AG04450 (cell line): ENCODE measurements at regions not wholly inside any gene's neighbourhood (a gene's known extent, or its start where the extent isn't known, plus 50 kb on each side); places are given as distances from the start of the nearest gene placed in this dataset.

ENCODE experiments used
- CTCF ChIA-PET: fragments of 300-600, 350-600 bp; formaldehyde crosslinking; extraction: SDS; loops from one replicate; lab custom pipeline; 2022; ENCODE audit warnings: antibody characterized with exemption, inconsistent platforms; lab: Charles Lee
- POLR2A ChIA-PET: fragments of 350-600 bp; formaldehyde crosslinking; extraction: SDS; loops from one replicate; lab custom pipeline; 2021; ENCODE audit warnings: antibody characterized with exemption, inconsistent platforms; lab: Yijun Ruan, JAX
- DNase-seq: peaks from one replicate; pipeline ENCODE4 v3.0.0-alpha.2; 2011; ENCODE audit warnings: low read depth, low spot score
- H3K27ac ChIP-seq: one replicate; pipeline ENCODE4 v1.5.1; 2012; ENCODE audit warnings: low read depth, low read length, control low read depth
- H3K27me3 ChIP-seq: one replicate; pipeline ENCODE4 v1.6.0; 2012; ENCODE audit warnings: low read length; ENCODE audit not compliant: control insufficient read depth, insufficient read depth
- H3K4me3 ChIP-seq: 2 replicates; pipeline ENCODE4 v1.5.1; 2011; ENCODE audit warnings: mild to moderate bottlenecking, low read depth, low read length, control low read depth
- H3K9me3 ChIP-seq: 2 replicates; pipeline ENCODE4 v1.5.1; 2012; ENCODE audit warnings: low read length; ENCODE audit not compliant: control insufficient read depth, insufficient read depth
- CTCF ChIP-seq: IDR thresholded peaks from 2 replicates; pipeline ENCODE4 v1.5.1; 2011; ENCODE audit warnings: low read depth, low read length, control low read depth, inconsistent platforms

- POLR2A ChIA-PET = no interaction called here
- Histone ChIP-seq H3K4me3 (no peak overlapping the region), H3K9me3 (peaks cover 9% of the 10 kb centered on the region), H3K27ac (no peak overlapping the region), H3K27me3 (no peaks in the 10 kb centered on the region)
- CTCF ChIA-PET = interaction anchor here (1.2 kb wide), 1 partner anchor 16 kb away, joined by 3 read pairs; no protein-coding TSS in a partner anchor
- DNase-seq = no peak
- TF ChIP-seq CTCF = no peak
Measured at GRCh38 chr3:150278195-150278594, 129.9 kb upstream of the TSC22D2 start.

DNA sequence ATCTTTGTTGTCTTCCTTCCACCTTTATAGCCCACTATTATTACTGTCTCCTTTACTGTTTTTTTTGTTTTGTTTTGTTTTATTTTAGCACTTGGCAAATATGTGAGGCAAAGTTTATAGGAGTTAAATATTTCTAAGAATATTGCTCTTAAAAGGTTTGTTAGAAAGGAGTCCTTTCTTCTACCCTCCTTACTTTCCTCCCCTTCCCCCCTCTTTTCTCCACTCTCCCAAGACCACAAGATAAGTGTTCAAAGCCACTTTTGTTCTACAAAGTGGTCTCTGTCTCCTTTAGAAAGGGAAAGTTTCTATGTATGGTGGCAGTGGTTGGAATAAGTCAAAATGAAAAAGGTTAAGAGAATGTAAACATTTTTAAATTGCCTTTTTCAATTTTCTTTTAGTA is 130.7 kb upstream of the TSC22D2 start:
- Histone ChIP-seq H3K27ac (no peak overlapping the region), H3K4me3 (no peak overlapping the region), H3K27me3 (no peaks in the 10 kb centered on the region), H3K9me3 (peaks cover 9% of the 10 kb centered on the region)
- CTCF ChIA-PET = interaction anchor here (1.2 kb wide), 1 partner anchor 17 kb away, joined by 3 read pairs; no protein-coding TSS in a partner anchor
- DNase-seq = no peak
- no peak for TF ChIP-seq CTCF
- POLR2A ChIA-PET = no interaction called here

DNA sequence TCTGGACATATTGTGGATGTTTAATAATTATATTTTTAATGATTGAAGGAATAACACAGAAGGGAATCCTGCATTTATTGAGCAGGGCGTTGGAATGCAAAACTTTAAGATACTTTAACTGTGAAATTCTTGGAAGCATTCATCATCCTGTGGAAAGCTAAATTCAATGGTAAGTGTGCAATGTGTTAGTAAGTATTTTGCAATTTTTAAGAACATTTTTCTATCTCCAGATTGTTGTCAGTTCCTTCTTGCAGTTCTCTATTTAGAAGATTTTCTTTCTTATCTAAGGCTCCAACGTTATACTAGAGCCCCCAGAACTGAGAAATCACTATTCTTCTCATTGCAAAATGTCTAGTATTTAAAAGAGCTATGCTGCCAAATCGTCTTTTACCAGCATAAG is 132.2 kb upstream of the TSC22D2 start:
- Histone ChIP-seq H3K4me3 (no peak overlapping the region), H3K27me3 (no peaks in the 10 kb centered on the region), H3K9me3 (peaks cover 8% of the 10 kb centered on the region), H3K27ac (no peak overlapping the region)
- no peak for DNase-seq
- ChIA-PET POLR2A (no interaction called here), CTCF (interaction anchor here (0.9 to 1.3 kb wide), 2 partner anchors 37 to 220 kb away, joined by 4 read pairs; no protein-coding TSS in a partner anchor)
- TF ChIP-seq CTCF = no peak

DNA sequence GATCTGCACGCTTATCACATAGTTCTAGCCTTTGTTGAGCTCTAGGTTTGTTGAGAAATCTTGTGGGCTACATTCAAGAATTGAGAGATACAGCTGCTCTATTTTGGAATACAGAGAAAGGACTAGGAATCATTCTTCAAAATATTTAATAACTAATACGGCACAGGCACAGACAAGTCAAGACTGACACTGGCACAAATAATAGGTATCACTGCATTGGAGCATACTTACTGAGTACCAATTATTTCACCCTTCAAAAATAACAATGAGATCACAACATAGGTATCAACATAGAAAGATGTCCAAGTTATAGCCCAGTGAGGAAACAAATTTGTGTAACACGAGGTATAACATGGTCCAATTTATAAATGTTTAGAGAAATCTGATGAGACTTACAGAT is 133.7 kb upstream of the TSC22D2 start:
- no peak overlapping the region for H3K27ac ChIP-seq
- H3K9me3 ChIP-seq = no peaks in the 10 kb centered on the region
- CTCF ChIA-PET = interaction anchor here (1.3 kb wide), 1 partner anchor 221 kb away, joined by 4 read pairs; no protein-coding TSS in a partner anchor
- no peaks in the 10 kb centered on the region for H3K27me3 ChIP-seq
- TF ChIP-seq CTCF = no peak
- DNase-seq = no peak
- no peak overlapping the region for H3K4me3 ChIP-seq
- POLR2A ChIA-PET = interaction anchor here (0.7 kb wide), 1 partner anchor 159 kb away, joined by 3 read pairs; no protein-coding TSS in a partner anchor

GRCh38 chr3:150273396-150273795 is 134.7 kb upstream of the TSC22D2 start:
- no peaks in the 10 kb centered on the region for H3K27me3 ChIP-seq
- ChIA-PET CTCF (no interaction called here), POLR2A (no interaction called here)
- no peak overlapping the region for H3K4me3 ChIP-seq
- no peak overlapping the region for H3K27ac ChIP-seq
- H3K9me3 ChIP-seq = no peaks in the 10 kb centered on the region
- no peak for DNase-seq
- no peak for TF ChIP-seq CTCF
